ENCODE measurements at regions not wholly inside any gene's neighbourhood (a gene's known extent, or its start where the extent isn't known, plus 50 kb on each side); places are given as distances from the start of the nearest gene placed in this dataset.

GRCh38 chr18:2274613-2275012, 296.7 kb downstream of the METTL4 start:
- ATAC-seq, result no peak

- no peak for ATAC-seq
These were observed 290.2 kb downstream of the METTL4 start for GRCh38 chr18:2281086-2281485.

DNA sequence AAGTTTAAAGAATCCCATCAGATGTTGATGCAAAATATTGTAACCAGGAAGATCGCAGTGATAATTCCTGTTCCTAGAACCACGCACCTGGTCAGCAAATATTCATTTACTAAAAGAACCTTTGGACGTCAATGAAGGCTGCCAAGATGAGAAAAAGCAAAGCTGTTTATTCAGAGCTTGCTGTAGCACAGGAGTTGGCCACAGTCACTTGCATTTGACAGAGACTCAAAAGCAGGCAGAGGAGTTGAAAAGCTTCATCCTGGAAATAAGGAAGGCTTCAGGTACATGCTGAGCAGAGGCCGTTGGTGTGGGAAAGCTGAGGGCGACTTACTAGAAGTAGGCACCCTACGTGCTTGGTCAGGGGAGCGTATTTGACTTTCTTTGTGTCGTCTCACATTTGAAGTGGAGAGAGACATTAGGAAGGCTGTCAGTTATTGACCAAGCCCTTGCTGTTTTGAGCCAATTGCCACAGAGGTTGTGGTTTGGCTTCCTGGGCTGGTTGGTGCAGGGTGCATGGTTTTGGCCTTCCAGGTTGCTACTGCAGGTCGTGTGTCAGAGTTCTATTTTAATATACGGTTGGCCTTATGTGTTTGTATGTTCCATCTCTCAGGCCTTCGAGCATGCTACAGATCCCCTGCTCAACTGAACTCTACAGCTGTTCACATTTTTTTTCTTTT, 289.6 kb downstream of the METTL4 start:
- ATAC-seq, result no peak

DNA sequence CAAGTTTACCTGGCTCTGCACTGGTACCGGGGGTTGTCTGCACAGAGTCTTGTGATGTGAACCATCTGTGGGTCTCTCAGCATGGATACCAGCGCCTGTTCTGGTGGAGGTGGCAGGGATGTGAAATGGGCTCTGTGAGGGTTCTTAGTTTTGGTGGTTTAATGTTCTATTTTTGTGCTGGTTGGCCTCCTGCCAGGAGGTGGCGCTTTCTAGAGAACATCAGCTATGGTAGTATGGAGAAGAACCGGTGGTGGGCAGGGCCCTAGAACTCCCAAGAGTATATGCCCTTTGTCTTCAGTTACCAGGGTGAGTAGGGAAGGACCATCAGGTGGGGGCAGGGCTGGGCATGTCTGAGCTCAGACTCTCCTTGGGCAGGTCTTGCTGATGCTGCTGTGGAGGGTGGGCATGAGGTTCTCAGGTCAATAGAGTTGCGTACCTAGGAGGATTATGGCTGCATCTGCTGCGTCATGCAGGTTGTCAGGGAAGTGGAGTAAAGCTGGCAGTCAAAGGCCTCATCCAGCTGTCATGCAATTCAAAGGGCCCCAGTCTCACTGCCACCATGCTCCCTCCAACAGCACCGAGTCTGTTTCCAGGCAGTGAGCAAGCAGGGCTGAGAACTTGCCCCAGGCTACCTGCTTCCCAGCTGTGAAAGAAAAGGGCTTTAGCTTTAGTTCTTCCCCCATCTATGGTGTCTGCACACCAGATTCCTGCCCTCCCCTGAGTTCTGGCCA, 278.0 kb downstream of the METTL4 start:
- no peak for ATAC-seq

DNA sequence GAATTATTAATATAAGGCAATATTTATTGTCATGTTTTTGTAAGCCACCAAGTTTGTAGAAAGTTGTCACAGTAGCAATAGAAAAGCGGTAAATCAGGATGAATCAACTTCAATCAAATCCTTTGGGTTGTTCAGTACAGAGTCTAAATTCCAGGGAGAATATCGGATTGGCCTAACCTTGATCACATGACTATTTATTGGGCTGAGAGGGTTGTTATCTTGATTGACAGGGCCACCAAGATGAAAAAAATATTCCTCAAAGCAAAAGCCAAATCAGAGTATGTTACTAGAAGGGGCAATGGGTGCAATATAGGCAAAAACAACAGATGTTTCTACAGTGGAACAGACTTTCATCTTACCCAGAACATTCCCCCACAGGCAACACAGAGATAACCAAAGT, 270.0 kb downstream of the METTL4 start:
- no peak for ATAC-seq

DNA sequence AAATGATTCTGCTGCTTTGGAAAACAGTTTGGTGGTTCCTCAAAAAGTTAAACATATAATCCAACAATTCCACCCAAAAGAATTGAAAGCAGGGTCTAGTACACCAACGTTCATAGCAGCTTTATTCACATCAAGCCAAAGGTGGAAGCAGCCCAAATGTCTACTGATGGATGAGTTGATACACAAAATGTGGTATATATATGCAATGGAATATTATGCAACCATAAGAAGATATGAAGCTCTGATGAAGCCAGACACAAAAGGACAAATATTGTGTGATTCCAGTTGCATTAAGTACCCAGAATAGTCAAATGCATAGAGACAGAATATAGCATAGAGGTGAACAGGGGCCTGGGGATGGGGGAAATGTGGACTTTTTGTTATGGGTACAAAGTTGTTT, 269.3 kb downstream of the METTL4 start:
- ATAC-seq, result no peak

GRCh38 chr18:2302628-2303516, 268.4 kb downstream of the METTL4 start:
- ATAC-seq, result peak; percentile 56

DNA sequence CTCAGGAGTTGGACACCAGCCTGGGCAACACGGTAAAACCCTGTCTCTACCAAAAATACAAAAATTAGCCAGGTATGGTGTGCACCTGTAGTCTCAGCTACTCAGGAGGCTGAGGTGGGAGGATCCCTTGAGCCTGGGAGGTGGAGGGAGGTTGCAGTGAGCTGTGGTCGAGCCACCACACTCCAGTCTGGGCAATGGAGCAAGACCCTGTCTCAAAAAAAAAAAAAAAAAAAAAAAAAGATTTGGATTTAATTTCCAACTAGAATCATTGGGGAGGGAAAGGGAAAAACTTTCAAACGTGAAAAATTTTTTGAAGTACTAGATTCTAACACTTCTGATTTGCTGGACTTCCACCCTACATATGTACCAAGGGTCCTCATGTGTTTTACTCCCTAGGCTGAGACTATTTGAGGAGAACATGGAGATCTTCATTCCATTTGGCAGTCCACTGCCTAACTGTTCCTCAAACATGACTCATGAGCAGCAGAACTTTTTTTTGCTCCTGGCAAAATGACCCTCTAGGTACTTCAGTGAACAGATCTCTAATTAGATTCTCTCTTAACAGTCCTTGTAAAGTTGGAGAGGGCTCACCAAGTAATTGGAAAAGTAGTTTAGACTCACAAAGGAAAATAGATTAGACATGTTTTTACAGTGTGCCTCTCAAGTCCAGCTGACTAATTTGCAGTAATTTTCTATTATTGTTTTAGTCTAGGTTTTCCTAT, 267.6 kb downstream of the METTL4 start:
- no peak for ATAC-seq

- ATAC-seq, result peak; percentile 87
These were observed 266.7 kb downstream of the METTL4 start for GRCh38 chr18:2304378-2305175.

- no peak for ATAC-seq
These were observed 264.7 kb downstream of the METTL4 start for GRCh38 chr18:2306606-2307005.

DNA sequence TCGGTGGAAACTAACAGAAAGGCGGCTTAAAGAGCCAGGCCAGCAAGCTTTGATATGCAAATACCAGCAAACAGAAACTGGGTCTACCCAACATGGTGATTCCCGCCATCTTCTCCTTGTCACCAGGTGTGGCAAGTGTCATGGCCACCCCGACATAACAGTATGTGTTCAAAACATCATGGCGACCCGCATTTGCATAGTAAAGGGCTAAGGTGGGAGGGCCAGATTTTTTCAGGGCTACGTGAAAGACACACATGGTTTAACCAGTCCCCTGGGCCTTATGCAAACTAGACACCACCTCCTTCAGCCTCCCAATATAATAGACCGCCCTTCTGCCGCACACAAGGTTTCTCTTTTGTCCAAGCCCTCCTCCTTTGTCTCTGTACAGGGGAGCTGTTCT, 260.4 kb downstream of the METTL4 start:
- no peak for ATAC-seq

DNA sequence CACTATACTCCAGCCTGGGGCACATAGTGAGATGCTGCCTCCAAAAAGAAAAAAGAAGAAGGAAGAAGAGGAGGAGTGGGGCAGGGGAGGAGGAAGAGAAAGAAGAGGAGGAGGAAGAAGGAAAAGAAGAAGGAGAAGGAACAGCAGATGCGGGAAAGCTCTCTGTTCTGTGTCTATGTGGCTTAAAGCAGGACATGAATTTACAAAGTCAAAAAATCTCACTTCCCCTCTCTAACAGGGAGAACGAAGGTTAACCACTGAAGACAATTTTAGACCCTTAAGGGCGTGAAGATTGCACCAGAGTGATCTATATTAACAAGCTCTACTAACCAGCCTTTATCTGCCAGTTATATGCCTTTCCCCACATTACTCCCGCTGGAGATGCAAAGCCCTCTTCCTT, 258.9 kb downstream of the METTL4 start:
- no peak for ATAC-seq

DNA sequence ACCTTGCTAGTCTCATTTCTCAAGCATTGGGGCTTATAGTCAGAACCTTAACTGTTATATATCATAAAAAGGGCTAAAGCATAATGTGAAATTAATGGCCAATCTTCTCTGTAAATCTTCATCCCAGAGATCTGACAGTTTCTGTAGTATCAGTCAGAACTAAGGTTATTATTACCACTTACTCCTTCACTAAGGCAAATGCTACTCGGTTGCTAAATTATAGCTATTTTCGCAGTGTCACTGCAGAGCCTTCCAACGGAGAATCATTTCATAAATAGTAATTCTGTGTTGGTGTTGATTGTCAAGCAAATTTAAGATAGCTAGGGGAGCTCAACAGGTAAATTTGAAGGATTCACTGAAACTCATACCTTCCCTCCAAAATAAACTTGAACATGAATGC, 258.0 kb downstream of the METTL4 start:
- ATAC-seq, result no peak

GRCh38 chr18:2316082-2316750, 255.1 kb downstream of the METTL4 start:
- ATAC-seq, result no peak

- ATAC-seq, result no peak
These were observed 254.3 kb downstream of the METTL4 start for GRCh38 chr18:2316751-2317696.

- ATAC-seq, result no peak
These were observed 246.8 kb downstream of the METTL4 start for GRCh38 chr18:2324459-2324858.

DNA sequence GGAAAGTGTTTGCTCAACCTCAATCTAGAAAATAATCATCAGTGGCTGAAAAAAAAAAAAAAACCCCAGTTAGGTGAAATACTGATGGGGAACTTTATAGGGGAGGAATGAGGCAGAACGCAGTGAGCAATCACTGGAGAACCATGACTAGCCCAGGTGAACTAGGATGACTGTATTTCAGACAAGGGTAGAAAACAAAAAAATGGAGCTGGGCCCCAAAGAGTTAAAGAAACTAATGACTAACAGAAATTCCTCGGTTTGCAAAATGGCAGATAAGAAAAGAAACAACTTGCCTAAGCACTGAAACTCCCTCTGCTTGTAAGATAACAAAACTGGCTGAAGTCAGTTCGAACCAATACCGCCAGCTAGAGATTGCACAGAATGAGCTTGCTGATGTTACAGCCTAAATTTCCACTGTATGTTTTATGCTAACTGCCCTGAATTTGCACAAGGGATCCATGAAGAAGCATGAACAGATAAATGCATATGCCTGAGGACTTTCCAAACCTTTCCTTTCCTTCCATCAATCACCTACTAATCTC, 245.9 kb downstream of the METTL4 start:
- no peak for ATAC-seq

DNA sequence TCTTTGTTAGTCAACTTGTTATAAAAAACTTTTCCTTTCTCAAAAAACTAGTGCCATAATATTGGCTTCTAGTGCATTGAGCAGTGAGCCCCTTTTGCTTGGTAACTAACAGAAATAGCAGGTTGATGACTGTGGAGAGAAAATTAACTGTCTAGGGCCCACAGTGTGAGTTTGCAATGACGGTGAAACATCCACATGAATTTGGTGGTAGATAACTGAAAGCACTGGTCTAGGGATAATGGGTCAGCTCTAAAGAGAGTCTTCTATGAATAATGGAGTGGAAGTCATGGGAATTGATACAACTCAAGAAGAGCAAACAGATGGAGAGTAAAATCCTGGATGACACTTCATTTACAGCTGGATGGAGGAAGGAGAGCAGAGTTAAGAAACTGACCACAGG, 245.4 kb downstream of the METTL4 start:
- no peak for ATAC-seq

- no peak for ATAC-seq
These were observed 244.3 kb downstream of the METTL4 start for GRCh38 chr18:2326999-2327398.

DNA sequence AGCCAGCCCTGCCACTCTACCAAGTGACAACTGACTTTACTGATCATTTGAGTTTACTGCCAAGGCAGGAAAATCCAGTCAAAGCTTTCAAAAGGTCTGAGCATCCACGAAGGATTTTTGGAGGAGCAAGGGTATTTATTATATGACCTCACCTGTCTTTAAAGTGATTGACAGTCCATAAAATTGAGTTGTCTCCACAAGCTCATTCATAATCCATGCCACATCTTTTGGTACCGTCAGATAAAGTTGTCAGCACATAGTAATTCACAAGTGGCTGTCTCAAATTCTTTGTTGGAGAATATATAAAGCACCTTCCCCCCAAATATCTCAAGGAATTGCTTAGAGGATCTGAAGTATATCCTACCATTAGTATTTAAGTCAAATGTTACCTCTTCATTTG, 240.5 kb downstream of the METTL4 start:
- no peak for ATAC-seq

All from esophagus mucosa (tissue), 1 donor.